IMR-90 (cell line): ENCODE measurements at regions not wholly inside any gene's neighbourhood (a gene's known extent, or its start where the extent isn't known, plus 50 kb on each side); places are given as distances from the start of the nearest gene placed in this dataset.

Source experiments
- ATAC-seq: fragments of 200-7000 bp; cut with Tn5 transposase; 2 replicates; pipeline ENCODE4 v1.9.1; 2020; ENCODE audit warnings: low read depth, mild to moderate bottlenecking, moderate library complexity
- BruUV-seq: library from RNA; stranded (reverse); fragments of 400-500 nt; replicated peaks from 2 replicates; lab custom pipeline; 2021; lab: Mats Ljungman, UMichigan
- CTCF ChIA-PET: fragments of 300-600 bp; formaldehyde crosslinking; extraction: SDS; loops from one replicate; lab custom pipeline; 2021; ENCODE audit warnings: antibody characterized with exemption; lab: Yijun Ruan, JAX
- POLR2A ChIA-PET: fragments of 300-600 bp; sonication (Branson Sonifier 250); formaldehyde crosslinking; loops from one replicate; lab custom pipeline; 2022; ENCODE audit warnings: antibody characterized with exemption; ENCODE audit not compliant: unreplicated experiment; lab: Charles Lee
- DNase-seq: peaks from one replicate; pipeline ENCODE4 v3.0.0; 2013
- H2AFZ ChIP-seq: replicated peaks from 2 replicates; pipeline ENCODE3; 2013; ENCODE audit warnings: low read length, mild to moderate bottlenecking; ENCODE audit not compliant: poor library complexity
- H2AK5ac ChIP-seq: 2 replicates; pipeline ENCODE4 v1.6.1; 2013; ENCODE audit warnings: low read depth, low read length, inconsistent platforms
- H2AK9ac ChIP-seq: replicated peaks from 2 replicates; pipeline ENCODE3; 2013; ENCODE audit warnings: mild to moderate bottlenecking, low read depth, low read length, moderate library complexity; ENCODE audit not compliant: poor library complexity
- H2BK120ac ChIP-seq: 2 replicates; pipeline ENCODE4 v1.6.1; 2013; ENCODE audit warnings: low read depth, low read length, inconsistent platforms
- H2BK15ac ChIP-seq: 3 replicates; pipeline ENCODE4 v1.6.1; 2013; ENCODE audit warnings: low read depth, low read length, inconsistent platforms
- H2BK20ac ChIP-seq: 2 replicates; pipeline ENCODE4 v1.6.1; 2013; ENCODE audit warnings: low read depth, mild to moderate bottlenecking, inconsistent platforms, low read length, moderate library complexity
- H2BK5ac ChIP-seq: 2 replicates; pipeline ENCODE4 v1.6.1; 2013; ENCODE audit warnings: mild to moderate bottlenecking, low read depth, low read length, inconsistent platforms; ENCODE audit not compliant: poor library complexity, severe bottlenecking
- H3K14ac ChIP-seq: replicated peaks from 2 replicates; pipeline ENCODE4 v1.6.1; 2013; ENCODE audit warnings: low read depth, low read length, inconsistent platforms
- H3K18ac ChIP-seq: 2 replicates; pipeline ENCODE4 v1.6.1; 2013; ENCODE audit warnings: low read depth, low read length, control low read depth
- H3K23ac ChIP-seq: 2 replicates; pipeline ENCODE4 v1.6.1; 2013; ENCODE audit warnings: low read depth, low read length, inconsistent platforms
- H3K27ac ChIP-seq: 2 replicates; pipeline ENCODE4 v1.5.1; 2013; ENCODE audit warnings: mild to moderate bottlenecking, control low read depth, low read length; ENCODE audit not compliant: insufficient read depth
- H3K27me3 ChIP-seq: 2 replicates; pipeline ENCODE4 v1.6.1; 2013; ENCODE audit warnings: low read length; ENCODE audit not compliant: control insufficient read depth, insufficient read depth
- H3K36me3 ChIP-seq: 2 replicates; pipeline ENCODE4 v1.6.1; 2013; ENCODE audit warnings: low read length, mixed read lengths; ENCODE audit not compliant: control insufficient read depth, insufficient read depth
- H3K4ac ChIP-seq: 2 replicates; pipeline ENCODE4 v1.6.1; 2013; ENCODE audit warnings: low read depth, low read length, inconsistent platforms
- H3K4me1 ChIP-seq: 2 replicates; pipeline ENCODE4 v1.6.1; 2013; ENCODE audit warnings: low read length, mixed read lengths; ENCODE audit not compliant: control insufficient read depth, insufficient read depth
- H3K4me2 ChIP-seq: 2 replicates; pipeline ENCODE4 v1.6.1; 2013; ENCODE audit warnings: low read depth, mild to moderate bottlenecking, control low read depth, low read length, moderate library complexity
- H3K4me3 ChIP-seq: 2 replicates; pipeline ENCODE4 v1.5.1; 2013; ENCODE audit warnings: low read depth, mild to moderate bottlenecking, control low read depth, low read length, moderate library complexity; ENCODE audit not compliant: insufficient read depth
- H3K56ac ChIP-seq: 2 replicates; pipeline ENCODE4 v1.6.1; 2013; ENCODE audit warnings: low read length, inconsistent platforms; ENCODE audit not compliant: insufficient read depth; ENCODE audit errors: extremely low read depth
- H3K79me1 ChIP-seq, 2 experiments: 2 replicates each; pipeline ENCODE4 v1.6.1; 2013; ENCODE audit warnings: low read length in 2 of 2, inconsistent platforms in 1 of 2, low read depth in 1 of 2
- H3K9ac ChIP-seq: 2 replicates; pipeline ENCODE4 v1.6.1; 2013; ENCODE audit warnings: low read depth, low read length, control low read depth
- H3K9me1 ChIP-seq: 2 replicates; pipeline ENCODE4 v1.6.1; 2013; ENCODE audit warnings: low read length, inconsistent platforms; ENCODE audit not compliant: insufficient read depth
- H3K9me3 ChIP-seq: 2 replicates; pipeline ENCODE4 v1.6.1; 2013; ENCODE audit warnings: low read length; ENCODE audit not compliant: control insufficient read depth, insufficient read depth
- H4K20me1 ChIP-seq: 2 replicates; pipeline ENCODE4 v1.6.1; 2013; ENCODE audit warnings: low read length, inconsistent platforms; ENCODE audit not compliant: insufficient read depth
- H4K5ac ChIP-seq: 2 replicates; pipeline ENCODE4 v1.6.1; 2013; ENCODE audit warnings: mild to moderate bottlenecking, low read depth, low read length, control low read depth
- H4K8ac ChIP-seq, 2 experiments: 2 replicates each; pipeline ENCODE4 v1.6.1; 2013; ENCODE audit warnings: low read depth in 2 of 2, low read length in 2 of 2, control low read depth in 1 of 2, inconsistent platforms in 1 of 2
- H4K91ac ChIP-seq: 2 replicates; pipeline ENCODE4 v1.6.1; 2013; ENCODE audit warnings: low read depth, low read length, inconsistent platforms; ENCODE audit not compliant: insufficient read depth
- BHLHE40 ChIP-seq: fragments of 150-350 bp; IDR thresholded peaks from 2 replicates; pipeline ENCODE4 v1.6.1; 2016; ENCODE audit warnings: mild to moderate bottlenecking, low read depth, low read length
- CTCF ChIP-seq: conservative IDR thresholded peaks from 2 replicates; pipeline ENCODE4 v1.5.1; 2012; ENCODE audit warnings: mild to moderate bottlenecking, low read depth, low read length, improper control_type of control experiment
- FOS ChIP-seq: fragments of 150-350 bp; IDR thresholded peaks from 2 replicates; pipeline ENCODE4 v1.6.1; 2016; ENCODE audit warnings: low read depth, low read length
- MAFK ChIP-seq: IDR thresholded peaks from 2 replicates; pipeline ENCODE4 v1.6.1; 2012; ENCODE audit warnings: low read depth, low read length, improper control_type of control experiment
- MXI1 ChIP-seq: IDR thresholded peaks from 2 replicates; pipeline ENCODE4 v1.6.1; 2012; ENCODE audit warnings: low read depth, mild to moderate bottlenecking, low read length, moderate library complexity, borderline replicate concordance
- RAD21 ChIP-seq: IDR thresholded peaks from 2 replicates; pipeline ENCODE4 v1.6.1; 2012; ENCODE audit warnings: low read length, improper control_type of control experiment
- RCOR1 ChIP-seq: IDR thresholded peaks from 2 replicates; pipeline ENCODE4 v1.6.1; 2012; ENCODE audit warnings: mild to moderate bottlenecking, low read length, improper control_type of control experiment; ENCODE audit not compliant: insufficient replicate concordance
- WGBS, 2 experiments: methylation state at CpG; one replicate each; pipeline versions ENCODE4 v1.1.5 to v1.1.7; 2013; ENCODE audit warnings: missing lambda C conversion rate in 2 of 2; ENCODE audit not compliant: insufficient read length in 1 of 2; ENCODE audit errors: extremely low coverage in 2 of 2; 5-methylcytosine and 5-hydroxymethylcytosine counted together
- dilution Hi-C: fragments of 300-500 bp; cut with HindIII; formaldehyde crosslinking; loops from one replicate; pipeline ENCODE4 v1.14.3; 2018; ENCODE audit warnings: low sequenced_read_pairs; ENCODE audit not compliant: unreplicated experiment
- in situ Hi-C: fragments of 300-500 bp; cut with MboI; formaldehyde crosslinking; loops from 3 replicates; pipeline ENCODE4 v1.14.3; 2019; ENCODE audit warnings: low sequenced_read_pairs, inconsistent platforms, mixed read lengths
- intact Hi-C: fragments of 100-400 bp; cut with micrococcal nuclease; formaldehyde crosslinking; loops from 2 replicates; pipeline ENCODE4 v1.10.0; 2022

- DNase-seq: peak; percentile 0
- TF ChIP-seq MXI1: no peak
- TF ChIP-seq CTCF: no peak
- TF ChIP-seq BHLHE40: no peak
- TF ChIP-seq RCOR1: no peak
- no peak for TF ChIP-seq FOS
- TF ChIP-seq MAFK: no peak
- TF ChIP-seq RAD21: no peak
- Histone ChIP-seq H2AFZ (no peak overlapping the region), H3K27me3 (no peaks in the 10 kb centered on the region), H3K36me3 (no peaks in the 10 kb centered on the region), H2BK120ac (no peak overlapping the region), H3K14ac (no peak overlapping the region), H3K79me1 (no peaks in the 10 kb centered on the region), H4K8ac (no peak overlapping the region), H3K4ac (no peak overlapping the region), H3K4me2 (no peak overlapping the region), H3K9me3 (no peaks in the 10 kb centered on the region), H3K18ac (no peak overlapping the region), H4K5ac (no peak overlapping the region), H3K27ac (no peak overlapping the region), H3K4me3 (no peak overlapping the region), H4K91ac (no peak overlapping the region), H3K4me1 (no peaks in the 10 kb centered on the region), H4K20me1 (no peaks in the 10 kb centered on the region), H2BK5ac (no peak overlapping the region), H3K9me1 (no peaks in the 10 kb centered on the region), H2AK9ac (no peak overlapping the region), H3K56ac (no peak overlapping the region), H2BK15ac (no peak overlapping the region), H2AK5ac (no peak overlapping the region), H3K23ac (no peak overlapping the region), H2BK20ac (no peak overlapping the region), H3K9ac (no peak overlapping the region)
- no TSS peak for BruUV-seq
- intact Hi-C loops: no loop called here
- ChIA-PET POLR2A (no interaction called here), CTCF (interaction anchor here (0.6 kb wide), 1 partner anchor 952 kb away, joined by 3 read pairs; no protein-coding TSS in a partner anchor)
- no CpG with 5 or more reads among the region's 2 CpGs for WGBS, 2 experiments
- in situ Hi-C loops: no loop called here
- dilution Hi-C loops: no loop called here
- ATAC-seq: no peak
These were observed 1018.2 kb downstream of the DIPK2A start for GRCh38 chr3:144989807-144990206.
